ENCODE measurements at regions not wholly inside any gene's neighbourhood (a gene's known extent, or its start where the extent isn't known, plus 50 kb on each side); places are given as distances from the start of the nearest gene placed in this dataset.

DNA sequence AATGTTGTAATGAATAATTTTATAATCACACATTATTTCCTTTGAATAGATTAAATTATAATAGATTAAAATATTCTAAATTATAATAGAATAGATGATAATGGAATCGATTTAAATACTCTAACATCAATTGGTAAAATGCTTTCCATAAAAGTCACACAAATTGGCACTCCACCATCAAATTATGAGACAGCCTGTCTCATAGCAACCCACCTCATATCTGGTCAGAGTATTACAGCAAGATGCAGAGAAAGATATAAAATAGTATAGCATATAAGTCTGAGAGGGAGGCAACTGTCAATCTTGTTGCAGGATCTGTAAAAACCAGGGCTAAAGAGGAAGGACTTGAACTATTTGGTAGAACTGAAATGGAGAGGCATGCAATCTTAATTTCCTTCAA lies 98.4 kb upstream of the NCKAP5 start:
- TF ChIP-seq TAF1 (IDR thresholded peaks at IDR 0.05; ENCODE audit: borderline replicate concordance, low read depth, low read length) (no peak), ZBTB33 (IDR thresholded peaks at IDR 0.05; ENCODE audit: borderline replicate concordance, low read depth) (no peak), EP300 (IDR thresholded peaks at IDR 0.05; ENCODE audit: borderline replicate concordance in 1 of 2, low read depth in 1 of 2, low read length in 1 of 2) (no peak), POLR2AphosphoS5 (IDR thresholded peaks at IDR 0.05; ENCODE audit: low read depth, low read length) (no peak), NFIC (IDR thresholded peaks at IDR 0.05; ENCODE audit: borderline replicate concordance) (no peak), NRF1 (IDR thresholded peaks at IDR 0.05; ENCODE audit: low read depth, low read length) (no peak), ELF1 (IDR thresholded peaks at IDR 0.05) (no peak)
- TF ChIP-seq, protein P1, sequence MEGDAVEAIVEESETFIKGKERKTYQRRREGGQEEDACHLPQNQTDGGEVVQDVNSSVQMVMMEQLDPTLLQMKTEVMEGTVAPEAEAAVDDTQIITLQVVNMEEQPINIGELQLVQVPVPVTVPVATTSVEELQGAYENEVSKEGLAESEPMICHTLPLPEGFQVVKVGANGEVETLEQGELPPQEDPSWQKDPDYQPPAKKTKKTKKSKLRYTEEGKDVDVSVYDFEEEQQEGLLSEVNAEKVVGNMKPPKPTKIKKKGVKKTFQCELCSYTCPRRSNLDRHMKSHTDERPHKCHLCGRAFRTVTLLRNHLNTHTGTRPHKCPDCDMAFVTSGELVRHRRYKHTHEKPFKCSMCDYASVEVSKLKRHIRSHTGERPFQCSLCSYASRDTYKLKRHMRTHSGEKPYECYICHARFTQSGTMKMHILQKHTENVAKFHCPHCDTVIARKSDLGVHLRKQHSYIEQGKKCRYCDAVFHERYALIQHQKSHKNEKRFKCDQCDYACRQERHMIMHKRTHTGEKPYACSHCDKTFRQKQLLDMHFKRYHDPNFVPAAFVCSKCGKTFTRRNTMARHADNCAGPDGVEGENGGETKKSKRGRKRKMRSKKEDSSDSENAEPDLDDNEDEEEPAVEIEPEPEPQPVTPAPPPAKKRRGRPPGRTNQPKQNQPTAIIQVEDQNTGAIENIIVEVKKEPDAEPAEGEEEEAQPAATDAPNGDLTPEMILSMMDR (IDR thresholded peaks at IDR 0.05) = no peak
